OCI-LY7 (cell line): ENCODE measurements at regions not wholly inside any gene's neighbourhood (a gene's known extent, or its start where the extent isn't known, plus 50 kb on each side); places are given as distances from the start of the nearest gene placed in this dataset.

Experiments
- BruUV-seq: library from RNA; stranded (reverse); fragments of 400-500 nt; replicated peaks from 2 replicates; lab custom pipeline; 2021; lab: Mats Ljungman, UMichigan
- CTCF ChIA-PET: fragments of 300-600 bp; sonication (Branson Sonifier 250); formaldehyde crosslinking; loops from one replicate; lab custom pipeline; 2022; ENCODE audit warnings: antibody characterized with exemption; ENCODE audit not compliant: unreplicated experiment; lab: Charles Lee
- POLR2A ChIA-PET: fragments of 300-600 bp; sonication (Branson Sonifier 250); formaldehyde crosslinking; loops from one replicate; lab custom pipeline; 2022; ENCODE audit warnings: antibody characterized with exemption; lab: Charles Lee
- DNase-seq: peaks from one replicate; pipeline ENCODE4 v3.0.0-alpha.2; 2015; ENCODE audit warnings: low spot score
- H2AFZ ChIP-seq: fragments of 200-600 bp; sonication (generic), shearing (Covaris generic); 2 replicates; pipeline ENCODE4 v1.6.1; 2014; ENCODE audit warnings: mild to moderate bottlenecking, antibody characterized with exemption, low read length, moderate library complexity
- H3K27ac ChIP-seq: fragments of 200-600 bp; sonication (generic); 2 replicates; pipeline ENCODE4 v1.5.1; 2014; ENCODE audit warnings: mixed run types, low read depth, mild to moderate bottlenecking, moderate library complexity, low read length, inconsistent platforms; ENCODE audit not compliant: poor library complexity, severe bottlenecking
- H3K36me3 ChIP-seq: fragments of 200-600 bp; sonication (generic); 2 replicates; pipeline ENCODE4 v1.6.1; 2014; ENCODE audit warnings: mild to moderate bottlenecking, antibody characterized with exemption, low read length, moderate library complexity, mixed read lengths; ENCODE audit not compliant: insufficient read depth
- H3K4me1 ChIP-seq: fragments of 200-600 bp; sonication (generic); 2 replicates; pipeline ENCODE4 v1.5.1; 2014; ENCODE audit warnings: mild to moderate bottlenecking, low read length; ENCODE audit not compliant: insufficient read depth, poor library complexity, severe bottlenecking
- H3K4me2 ChIP-seq: fragments of 200-600 bp; sonication (generic); 2 replicates; pipeline ENCODE4 v1.6.1; 2014; ENCODE audit warnings: mild to moderate bottlenecking, low read length
- H3K4me3 ChIP-seq: fragments of 200-600 bp; sonication (generic); 2 replicates; pipeline ENCODE4 v1.5.1; 2014; ENCODE audit warnings: mild to moderate bottlenecking, low read depth, low read length; ENCODE audit not compliant: poor library complexity, severe bottlenecking
- H3K79me2 ChIP-seq: fragments of 200-600 bp; sonication (generic); 2 replicates; pipeline ENCODE4 v1.6.1; 2016; ENCODE audit warnings: low read depth, mild to moderate bottlenecking, low read length, moderate library complexity, mixed read lengths; ENCODE audit not compliant: insufficient read depth
- H3K9me2 ChIP-seq: fragments of 200-600 bp; sonication (generic); 2 replicates; pipeline ENCODE4 v1.6.1; 2016; ENCODE audit warnings: mild to moderate bottlenecking, low read length, mixed read lengths; ENCODE audit not compliant: insufficient read depth
- H3K9me3 ChIP-seq: fragments of 200-600 bp; sonication (generic); 2 replicates; pipeline ENCODE4 v1.6.1; 2014; ENCODE audit warnings: mild to moderate bottlenecking, mixed run types, low read length, mixed read lengths
- H4K20me1 ChIP-seq: fragments of 200-600 bp; sonication (generic); 2 replicates; pipeline ENCODE4 v1.6.1; 2014; ENCODE audit warnings: mild to moderate bottlenecking, antibody characterized with exemption, low read length, moderate library complexity, mixed read lengths; ENCODE audit not compliant: insufficient read depth
- EZH2phosphoT487 ChIP-seq: fragments of 200-600 bp; sonication (generic); IDR thresholded peaks from 2 replicates; pipeline ENCODE4 v1.6.1; 2018; ENCODE audit warnings: low read depth, borderline replicate concordance, mild to moderate bottlenecking, mixed run types, antibody characterized with exemption, low read length, moderate library complexity, mixed read lengths
- intact Hi-C: fragments of 100-400 bp; cut with micrococcal nuclease; formaldehyde crosslinking; loops from one replicate; pipeline ENCODE4 v1.10.0; 2022; ENCODE audit not compliant: unreplicated experiment
- TF ChIP-seq, protein P1 (sequence below): fragments of 200-600 bp; sonication (generic); conservative IDR thresholded peaks from 2 replicates; pipeline ENCODE4 v1.5.1; 2014; ENCODE audit warnings: mild to moderate bottlenecking, antibody characterized with exemption, low read length, moderate library complexity, mixed read lengths

DNA sequence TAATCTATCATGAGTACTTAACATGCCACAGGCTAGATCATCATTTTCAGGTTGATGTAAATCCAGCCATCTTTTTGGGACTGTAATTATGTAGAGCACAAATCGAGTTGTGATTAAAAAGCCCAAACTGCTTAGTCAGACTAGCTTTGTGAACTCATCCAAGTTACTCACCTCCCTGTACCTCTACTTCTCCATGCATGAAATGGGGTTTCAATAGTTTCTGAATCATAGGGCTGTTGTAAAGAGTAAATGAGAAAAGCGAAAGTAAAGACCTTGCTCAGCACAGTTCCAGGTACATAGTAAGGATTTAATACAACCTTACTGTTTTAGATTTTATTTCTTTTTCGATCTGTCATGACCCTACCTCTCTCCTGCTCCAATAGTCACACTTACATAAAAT, 85.6 kb upstream of the GAP43 start:
- no peak for DNase-seq
- H3K4me2 ChIP-seq: no peak overlapping the region
- TF ChIP-seq, protein P1, sequence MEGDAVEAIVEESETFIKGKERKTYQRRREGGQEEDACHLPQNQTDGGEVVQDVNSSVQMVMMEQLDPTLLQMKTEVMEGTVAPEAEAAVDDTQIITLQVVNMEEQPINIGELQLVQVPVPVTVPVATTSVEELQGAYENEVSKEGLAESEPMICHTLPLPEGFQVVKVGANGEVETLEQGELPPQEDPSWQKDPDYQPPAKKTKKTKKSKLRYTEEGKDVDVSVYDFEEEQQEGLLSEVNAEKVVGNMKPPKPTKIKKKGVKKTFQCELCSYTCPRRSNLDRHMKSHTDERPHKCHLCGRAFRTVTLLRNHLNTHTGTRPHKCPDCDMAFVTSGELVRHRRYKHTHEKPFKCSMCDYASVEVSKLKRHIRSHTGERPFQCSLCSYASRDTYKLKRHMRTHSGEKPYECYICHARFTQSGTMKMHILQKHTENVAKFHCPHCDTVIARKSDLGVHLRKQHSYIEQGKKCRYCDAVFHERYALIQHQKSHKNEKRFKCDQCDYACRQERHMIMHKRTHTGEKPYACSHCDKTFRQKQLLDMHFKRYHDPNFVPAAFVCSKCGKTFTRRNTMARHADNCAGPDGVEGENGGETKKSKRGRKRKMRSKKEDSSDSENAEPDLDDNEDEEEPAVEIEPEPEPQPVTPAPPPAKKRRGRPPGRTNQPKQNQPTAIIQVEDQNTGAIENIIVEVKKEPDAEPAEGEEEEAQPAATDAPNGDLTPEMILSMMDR: no peak
- no peak for TF ChIP-seq EZH2phosphoT487

GRCh38 chr3:115547207-115547606, 76.1 kb upstream of the GAP43 start:
- Histone ChIP-seq H2AFZ (no peak overlapping the region), H3K9me3 (no peaks in the 10 kb centered on the region), H3K4me2 (no peak overlapping the region), H3K27ac (no peak overlapping the region), H3K9me2 (no peaks in the 10 kb centered on the region), H3K4me3 (no peak overlapping the region), H3K36me3 (no peaks in the 10 kb centered on the region), H3K4me1 (no peaks in the 10 kb centered on the region), H3K79me2 (no peaks in the 10 kb centered on the region), H4K20me1 (no peaks in the 10 kb centered on the region)
- no TSS peak for BruUV-seq
- no peak for TF ChIP-seq EZH2phosphoT487
- TF ChIP-seq, protein P1: no peak
- DNase-seq: no peak
- ChIA-PET POLR2A (no interaction called here), CTCF (no interaction called here)
- intact Hi-C loops: no loop called here

More for the DNA sequence above, 85.6 kb upstream of the GAP43 start:
- no peaks in the 10 kb centered on the region for H4K20me1 ChIP-seq
- no peaks in the 10 kb centered on the region for H3K9me2 ChIP-seq
- H3K4me1 ChIP-seq: no peaks in the 10 kb centered on the region
- ChIA-PET CTCF (no interaction called here), POLR2A (no interaction called here)
- no peaks in the 10 kb centered on the region for H3K36me3 ChIP-seq
- no peak overlapping the region for H2AFZ ChIP-seq
- H3K9me3 ChIP-seq: no peaks in the 10 kb centered on the region
- no peak overlapping the region for H3K27ac ChIP-seq
- no peaks in the 10 kb centered on the region for H3K79me2 ChIP-seq
- BruUV-seq: no TSS peak
- H3K4me3 ChIP-seq: no peak overlapping the region
- intact Hi-C loops: no loop called here

GRCh38 chr3:115548611-115549010, 74.7 kb upstream of the GAP43 start:
- CTCF ChIA-PET: no interaction called here

More at GRCh38 chr3:115548611-115549010, 74.7 kb upstream of the GAP43 start:
- H4K20me1 ChIP-seq: no peaks in the 10 kb centered on the region
- intact Hi-C loops: no loop called here
- no peak overlapping the region for H3K27ac ChIP-seq
- no peaks in the 10 kb centered on the region for H3K4me1 ChIP-seq
- TF ChIP-seq, protein P1: no peak
- TF ChIP-seq EZH2phosphoT487: no peak
- no peaks in the 10 kb centered on the region for H3K9me2 ChIP-seq
- no peaks in the 10 kb centered on the region for H3K9me3 ChIP-seq
- H3K79me2 ChIP-seq: no peaks in the 10 kb centered on the region
- BruUV-seq: no TSS peak
- no peak overlapping the region for H3K4me3 ChIP-seq
- no peak overlapping the region for H3K4me2 ChIP-seq
- no peak for DNase-seq
- POLR2A ChIA-PET: no interaction called here
- H2AFZ ChIP-seq: no peak overlapping the region
- H3K36me3 ChIP-seq: no peaks in the 10 kb centered on the region
